Hematopoietic multipotent progenitor cell treated with erythropoietin and hydrocortisone succinate and interleukin-3 and kit ligand, for 15 days (in vitro differentiated cells): ENCODE measurements at regions not wholly inside any gene's neighbourhood (a gene's known extent, or its start where the extent isn't known, plus 50 kb on each side); places are given as distances from the start of the nearest gene placed in this dataset.
"Not testable (repeated sequence)": the region's sequence is repeated elsewhere in the genome, so short reads cannot be mapped to it uniquely, and the experiment has no call there.

Experiments used
- DNase-seq: peaks from one replicate; pipeline ENCODE4 v3.0.0-alpha.2; 2015; ENCODE audit warnings: low spot score

- DNase-seq = no peak
These were observed 1382.1 kb downstream of the AACS start for GRCh38 chr12:126447346-126447745.

- no peak for DNase-seq
These were observed 1386.6 kb downstream of the AACS start for GRCh38 chr12:126451809-126452208.

GRCh38 chr12:126452686-126453085 lies 1387.5 kb downstream of the AACS start:
- not testable (repeated sequence) for DNase-seq

- no peak for DNase-seq
These were observed 1389.3 kb downstream of the AACS start for GRCh38 chr12:126454581-126454980.

- no peak for DNase-seq
These were observed 1392.5 kb downstream of the AACS start for GRCh38 chr12:126457776-126458175.

GRCh38 chr12:126464153-126464552 lies 1398.9 kb downstream of the AACS start:
- DNase-seq = no peak

GRCh38 chr12:126469211-126469610 lies 1404.0 kb downstream of the AACS start:
- DNase-seq = no peak

GRCh38 chr12:126474703-126475102 lies 1409.5 kb downstream of the AACS start:
- DNase-seq = no peak

- no peak for DNase-seq
These were observed 1415.2 kb downstream of the AACS start for GRCh38 chr12:126480451-126480850.

GRCh38 chr12:126481688-126482087 lies 1416.5 kb downstream of the AACS start:
- no peak for DNase-seq

GRCh38 chr12:126482238-126482889 lies 1417.1 kb downstream of the AACS start:
- no peak for DNase-seq

GRCh38 chr12:126483145-126484068 lies 1418.2 kb downstream of the AACS start:
- no peak for DNase-seq

GRCh38 chr12:126487431-126487980 lies 1422.3 kb downstream of the AACS start:
- no peak for DNase-seq

GRCh38 chr12:126488806-126489205 lies 1423.6 kb downstream of the AACS start:
- no peak for DNase-seq

GRCh38 chr12:126492181-126492580 lies 1426.9 kb downstream of the AACS start:
- no peak for DNase-seq

GRCh38 chr12:126493366-126494108 lies 1428.3 kb downstream of the AACS start:
- no peak for DNase-seq

- no peak for DNase-seq
These were observed 1431.0 kb downstream of the AACS start for GRCh38 chr12:126496201-126496600.

- DNase-seq = no peak
These were observed 1441.4 kb downstream of the AACS start for GRCh38 chr12:126506426-126507182.

GRCh38 chr12:126507231-126507630 lies 1442.0 kb downstream of the AACS start:
- no peak for DNase-seq

- no peak for DNase-seq
These were observed 1444.3 kb downstream of the AACS start for GRCh38 chr12:126509572-126509971.

- no peak for DNase-seq
These were observed 1445.4 kb downstream of the AACS start for GRCh38 chr12:126510630-126511029.
